22Rv1 (cell line): ENCODE measurements at regions not wholly inside any gene's neighbourhood (a gene's known extent, or its start where the extent isn't known, plus 50 kb on each side); places are given as distances from the start of the nearest gene placed in this dataset.

ENCODE experiments used
- H3K27ac ChIP-seq: fragments of 450-650 bp; 2 replicates; pipeline ENCODE4 v1.5.1; 2017
- CTCF ChIP-seq: fragments of 450-650 bp; IDR thresholded peaks from 2 replicates; pipeline ENCODE4 v1.5.1; 2017; ENCODE audit warnings: mild to moderate bottlenecking
- ZFX ChIP-seq: fragments of 450-650 bp; IDR thresholded peaks from 2 replicates; pipeline ENCODE4 v1.6.1; 2017; ENCODE audit warnings: antibody characterized with exemption, borderline replicate concordance

DNA sequence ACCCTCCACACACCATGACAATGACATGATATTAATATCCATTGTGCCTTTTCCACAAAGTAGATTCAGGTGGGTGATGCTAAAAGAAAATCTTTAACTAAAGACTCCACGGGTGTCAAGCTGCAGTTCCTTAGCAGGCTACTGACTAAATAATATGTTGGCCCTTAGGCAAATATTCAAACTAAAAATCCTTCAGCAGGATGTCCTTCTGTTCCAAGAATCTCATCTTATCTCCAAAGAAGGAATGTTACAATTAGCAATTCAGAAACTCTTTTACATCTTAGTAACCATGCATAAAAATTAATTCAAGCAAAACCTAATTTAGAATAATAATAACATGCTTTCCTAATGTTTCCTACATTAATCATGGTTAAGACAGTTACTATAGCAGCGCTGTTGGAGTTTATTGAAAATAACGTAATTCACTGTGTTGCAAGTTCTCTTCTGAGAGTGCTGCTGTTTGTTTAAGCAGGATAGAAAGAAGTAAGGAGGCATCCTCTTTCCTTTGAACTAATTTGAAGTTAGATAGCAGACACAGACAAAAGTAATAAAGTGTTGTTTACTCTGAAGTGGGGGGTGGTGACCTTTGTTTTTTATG is 414.8 kb upstream of the CDH4 start:
- no peak overlapping the region for H3K27ac ChIP-seq
- TF ChIP-seq CTCF (no peak), ZFX (no peak)

- TF ChIP-seq ZFX: no peak
- TF ChIP-seq CTCF: no peak
- no peak overlapping the region for H3K27ac ChIP-seq
Observed at GRCh38 chr20:60838297-60838696, 413.8 kb upstream of the CDH4 start.

- no peak overlapping the region for H3K27ac ChIP-seq
- TF ChIP-seq CTCF (no peak), ZFX (no peak)
Observed at GRCh38 chr20:60840971-60841370, 411.1 kb upstream of the CDH4 start.

GRCh38 chr20:60845146-60845545 is 406.9 kb upstream of the CDH4 start:
- H3K27ac ChIP-seq: no peak overlapping the region
- TF ChIP-seq CTCF (no peak), ZFX (no peak)

- no peak for TF ChIP-seq ZFX
- TF ChIP-seq CTCF: peak; percentile 65
- no peak overlapping the region for H3K27ac ChIP-seq
Observed at GRCh38 chr20:60851826-60852704, 400.0 kb upstream of the CDH4 start.

DNA sequence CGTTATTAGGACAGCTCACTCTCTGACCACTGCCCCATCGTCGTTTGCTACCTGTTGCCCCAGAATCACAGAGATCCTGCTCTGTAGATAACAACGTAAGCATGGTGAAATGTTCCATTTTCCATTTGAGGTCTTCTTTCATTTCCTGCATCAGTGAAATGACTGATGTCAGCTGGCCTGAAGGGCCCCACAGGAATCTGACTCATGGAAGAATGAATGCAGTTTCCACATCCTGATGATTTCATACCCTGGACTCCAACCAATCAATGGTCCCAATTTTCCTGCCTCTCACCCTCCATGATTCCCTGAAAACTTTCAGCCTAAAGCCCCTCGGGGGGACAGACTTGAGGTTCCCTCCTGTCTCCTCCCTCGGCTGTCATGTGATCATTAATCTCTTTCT is 394.4 kb upstream of the CDH4 start:
- H3K27ac ChIP-seq: no peak overlapping the region
- TF ChIP-seq CTCF (no peak), ZFX (no peak)

DNA sequence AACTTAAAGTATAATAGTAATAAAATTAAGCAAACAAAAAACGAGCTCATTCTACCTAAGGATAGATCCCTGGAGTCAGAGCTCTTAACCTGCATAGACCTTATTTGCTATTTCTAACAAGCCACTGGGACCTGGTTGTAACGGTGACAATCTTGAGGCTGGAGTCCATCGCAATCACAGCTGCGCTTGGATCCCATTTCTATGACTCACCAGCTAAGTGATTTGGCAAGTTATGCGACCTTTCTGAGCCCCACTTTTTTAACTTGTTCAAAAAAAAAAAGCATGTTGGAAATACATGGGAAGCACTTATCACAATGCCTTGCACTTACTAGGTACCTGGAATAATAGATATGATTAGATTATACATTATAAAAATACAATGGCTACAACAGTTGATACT is 389.5 kb upstream of the CDH4 start:
- TF ChIP-seq ZFX (no peak), CTCF (no peak)
- H3K27ac ChIP-seq: no peak overlapping the region
